ENCODE measurements at regions not wholly inside any gene's neighbourhood (a gene's known extent, or its start where the extent isn't known, plus 50 kb on each side); places are given as distances from the start of the nearest gene placed in this dataset.

GRCh38 chr3:20462723-20463122 is 276.7 kb upstream of the SGO1 start:
- DNase-seq (ENCODE audit: low read depth): no peak
- Histone ChIP-seq H3K27me3 (ENCODE audit: control insufficient read depth, insufficient read depth, low read length) (no peaks in the 10 kb centered on the region), H3K36me3 (ENCODE audit: control insufficient read depth, insufficient read depth, low read length) (no peaks in the 10 kb centered on the region), H3K4me3 (ENCODE audit: low read depth, low read length) (no peak overlapping the region)
- TF ChIP-seq CTCF (IDR thresholded peaks at IDR 0.05; ENCODE audit: insufficient read depth, low read length, poor library complexity, severe bottlenecking): no peak

GRCh38 chr3:20462226-20462625 is 276.2 kb upstream of the SGO1 start:
- Histone ChIP-seq H3K27me3 (ENCODE audit: control insufficient read depth, insufficient read depth, low read length) (no peaks in the 10 kb centered on the region), H3K4me3 (ENCODE audit: low read depth, low read length) (no peak overlapping the region), H3K36me3 (ENCODE audit: control insufficient read depth, insufficient read depth, low read length) (no peaks in the 10 kb centered on the region)
- no peak for TF ChIP-seq CTCF (IDR thresholded peaks at IDR 0.05; ENCODE audit: insufficient read depth, low read length, poor library complexity, severe bottlenecking)
- DNase-seq (ENCODE audit: low read depth): no peak

DNA sequence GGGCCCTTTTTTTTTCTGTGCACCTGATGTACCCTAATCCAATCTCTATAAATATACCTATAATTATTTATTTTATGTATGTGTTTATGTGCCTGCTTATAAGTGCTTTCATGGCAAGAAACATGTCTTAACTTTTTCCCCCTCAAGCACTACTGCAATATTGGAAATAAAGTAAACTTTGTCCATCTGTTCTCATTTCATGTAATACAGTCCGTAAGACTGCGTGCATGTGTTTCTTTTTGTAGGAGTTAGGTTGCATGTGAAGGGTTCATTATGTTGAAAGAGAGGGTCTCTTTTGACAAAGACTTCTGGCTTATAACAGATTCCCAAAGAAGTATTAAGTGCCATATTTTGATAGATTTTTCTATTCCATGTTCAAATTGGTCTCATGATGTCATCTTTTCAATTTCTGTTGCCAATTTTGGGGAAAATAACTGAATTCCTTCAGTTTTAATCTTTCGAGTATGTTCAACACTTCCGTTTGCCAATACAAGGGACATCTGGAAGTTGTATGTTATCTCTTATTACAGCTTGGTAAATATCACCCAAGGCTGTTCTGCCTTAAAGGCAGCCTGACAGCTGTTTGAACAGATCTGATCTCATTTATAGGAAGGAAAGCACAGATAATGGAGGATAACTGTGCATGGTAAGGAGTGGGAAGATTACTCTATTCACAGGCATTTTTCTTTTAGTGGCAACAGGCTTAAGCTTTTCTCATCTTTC is 273.1 kb upstream of the SGO1 start:
- Histone ChIP-seq H3K27me3 (ENCODE audit: control insufficient read depth, insufficient read depth, low read length) (no peaks in the 10 kb centered on the region), H3K4me3 (ENCODE audit: low read depth, low read length) (no peak overlapping the region), H3K36me3 (ENCODE audit: control insufficient read depth, insufficient read depth, low read length) (no peaks in the 10 kb centered on the region)
- no peak for DNase-seq (ENCODE audit: low read depth)
- TF ChIP-seq CTCF (IDR thresholded peaks at IDR 0.05; ENCODE audit: insufficient read depth, low read length, poor library complexity, severe bottlenecking): no peak

GRCh38 chr3:20456511-20456910 is 270.5 kb upstream of the SGO1 start:
- no peak overlapping the region for H3K4me3 ChIP-seq (ENCODE audit: low read depth, low read length)
- no peaks in the 10 kb centered on the region for H3K36me3 ChIP-seq (ENCODE audit: control insufficient read depth, insufficient read depth, low read length)
- no peak for TF ChIP-seq CTCF (IDR thresholded peaks at IDR 0.05; ENCODE audit: insufficient read depth, low read length, poor library complexity, severe bottlenecking)
- no peak for DNase-seq (ENCODE audit: low read depth)
- no peaks in the 10 kb centered on the region for H3K27me3 ChIP-seq (ENCODE audit: control insufficient read depth, insufficient read depth, low read length)

DNA sequence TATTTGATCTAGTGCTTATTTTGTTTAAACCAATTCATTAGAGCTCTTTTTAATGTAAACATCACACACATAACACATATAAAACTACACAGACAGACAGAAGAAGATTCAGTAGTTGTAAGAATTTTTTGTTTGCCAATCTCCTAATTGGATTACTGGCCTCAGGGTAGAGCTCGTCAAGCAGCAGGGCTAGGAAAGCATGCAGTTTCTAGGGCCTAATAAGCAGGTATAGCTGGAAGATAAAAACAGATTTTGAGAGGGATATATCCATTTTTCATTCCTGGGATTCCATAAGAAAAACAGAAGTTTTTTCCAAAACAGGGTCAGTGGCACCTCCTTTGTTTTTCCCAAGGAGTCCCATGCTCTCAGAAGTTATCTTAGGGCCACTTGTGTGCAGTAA is 265.2 kb upstream of the SGO1 start:
- TF ChIP-seq CTCF (IDR thresholded peaks at IDR 0.05; ENCODE audit: insufficient read depth, low read length, poor library complexity, severe bottlenecking): no peak
- no peak for DNase-seq (ENCODE audit: low read depth)
- H3K27me3 ChIP-seq (ENCODE audit: control insufficient read depth, insufficient read depth, low read length): no peaks in the 10 kb centered on the region
- no peak overlapping the region for H3K4me3 ChIP-seq (ENCODE audit: low read depth, low read length)
- no peaks in the 10 kb centered on the region for H3K36me3 ChIP-seq (ENCODE audit: control insufficient read depth, insufficient read depth, low read length)

GRCh38 chr3:20450611-20451010 is 264.6 kb upstream of the SGO1 start:
- TF ChIP-seq CTCF (IDR thresholded peaks at IDR 0.05; ENCODE audit: insufficient read depth, low read length, poor library complexity, severe bottlenecking): no peak
- no peaks in the 10 kb centered on the region for H3K36me3 ChIP-seq (ENCODE audit: control insufficient read depth, insufficient read depth, low read length)
- no peaks in the 10 kb centered on the region for H3K27me3 ChIP-seq (ENCODE audit: control insufficient read depth, insufficient read depth, low read length)
- H3K4me3 ChIP-seq (ENCODE audit: low read depth, low read length): no peak overlapping the region
- no peak for DNase-seq (ENCODE audit: low read depth)
